IMR-90 (cell line): ENCODE measurements at regions not wholly inside any gene's neighbourhood (a gene's known extent, or its start where the extent isn't known, plus 50 kb on each side); places are given as distances from the start of the nearest gene placed in this dataset.
"Not testable (repeated sequence)": the region's sequence is repeated elsewhere in the genome, so short reads cannot be mapped to it uniquely, and the experiment has no call there.

Experiments
- ATAC-seq: fragments of 200-7000 bp; cut with Tn5 transposase; 2 replicates; pipeline ENCODE4 v1.9.1; 2020; ENCODE audit warnings: low read depth, mild to moderate bottlenecking, moderate library complexity
- BruUV-seq: library from RNA; stranded (reverse); fragments of 400-500 nt; replicated peaks from 2 replicates; lab custom pipeline; 2021; lab: Mats Ljungman, UMichigan
- CTCF ChIA-PET: fragments of 300-600 bp; formaldehyde crosslinking; extraction: SDS; loops from one replicate; lab custom pipeline; 2021; ENCODE audit warnings: antibody characterized with exemption; lab: Yijun Ruan, JAX
- POLR2A ChIA-PET: fragments of 300-600 bp; sonication (Branson Sonifier 250); formaldehyde crosslinking; loops from one replicate; lab custom pipeline; 2022; ENCODE audit warnings: antibody characterized with exemption; ENCODE audit not compliant: unreplicated experiment; lab: Charles Lee
- DNase-seq: peaks from one replicate; pipeline ENCODE4 v3.0.0; 2013
- H2AFZ ChIP-seq: replicated peaks from 2 replicates; pipeline ENCODE3; 2013; ENCODE audit warnings: low read length, mild to moderate bottlenecking; ENCODE audit not compliant: poor library complexity
- H2AK5ac ChIP-seq: 2 replicates; pipeline ENCODE4 v1.6.1; 2013; ENCODE audit warnings: low read depth, low read length, inconsistent platforms
- H2AK9ac ChIP-seq: replicated peaks from 2 replicates; pipeline ENCODE3; 2013; ENCODE audit warnings: mild to moderate bottlenecking, low read depth, low read length, moderate library complexity; ENCODE audit not compliant: poor library complexity
- H2BK120ac ChIP-seq: 2 replicates; pipeline ENCODE4 v1.6.1; 2013; ENCODE audit warnings: low read depth, low read length, inconsistent platforms
- H2BK15ac ChIP-seq: 3 replicates; pipeline ENCODE4 v1.6.1; 2013; ENCODE audit warnings: low read depth, low read length, inconsistent platforms
- H2BK20ac ChIP-seq: 2 replicates; pipeline ENCODE4 v1.6.1; 2013; ENCODE audit warnings: low read depth, mild to moderate bottlenecking, inconsistent platforms, low read length, moderate library complexity
- H2BK5ac ChIP-seq: 2 replicates; pipeline ENCODE4 v1.6.1; 2013; ENCODE audit warnings: mild to moderate bottlenecking, low read depth, low read length, inconsistent platforms; ENCODE audit not compliant: poor library complexity, severe bottlenecking
- H3K14ac ChIP-seq: replicated peaks from 2 replicates; pipeline ENCODE4 v1.6.1; 2013; ENCODE audit warnings: low read depth, low read length, inconsistent platforms
- H3K18ac ChIP-seq: 2 replicates; pipeline ENCODE4 v1.6.1; 2013; ENCODE audit warnings: low read depth, low read length, control low read depth
- H3K23ac ChIP-seq: 2 replicates; pipeline ENCODE4 v1.6.1; 2013; ENCODE audit warnings: low read depth, low read length, inconsistent platforms
- H3K27ac ChIP-seq: 2 replicates; pipeline ENCODE4 v1.5.1; 2013; ENCODE audit warnings: mild to moderate bottlenecking, control low read depth, low read length; ENCODE audit not compliant: insufficient read depth
- H3K27me3 ChIP-seq: 2 replicates; pipeline ENCODE4 v1.6.1; 2013; ENCODE audit warnings: low read length; ENCODE audit not compliant: control insufficient read depth, insufficient read depth
- H3K36me3 ChIP-seq: 2 replicates; pipeline ENCODE4 v1.6.1; 2013; ENCODE audit warnings: low read length, mixed read lengths; ENCODE audit not compliant: control insufficient read depth, insufficient read depth
- H3K4ac ChIP-seq: 2 replicates; pipeline ENCODE4 v1.6.1; 2013; ENCODE audit warnings: low read depth, low read length, inconsistent platforms
- H3K4me1 ChIP-seq: 2 replicates; pipeline ENCODE4 v1.6.1; 2013; ENCODE audit warnings: low read length, mixed read lengths; ENCODE audit not compliant: control insufficient read depth, insufficient read depth
- H3K4me2 ChIP-seq: 2 replicates; pipeline ENCODE4 v1.6.1; 2013; ENCODE audit warnings: low read depth, mild to moderate bottlenecking, control low read depth, low read length, moderate library complexity
- H3K4me3 ChIP-seq: 2 replicates; pipeline ENCODE4 v1.5.1; 2013; ENCODE audit warnings: low read depth, mild to moderate bottlenecking, control low read depth, low read length, moderate library complexity; ENCODE audit not compliant: insufficient read depth
- H3K56ac ChIP-seq: 2 replicates; pipeline ENCODE4 v1.6.1; 2013; ENCODE audit warnings: low read length, inconsistent platforms; ENCODE audit not compliant: insufficient read depth; ENCODE audit errors: extremely low read depth
- H3K79me1 ChIP-seq, 2 experiments: 2 replicates each; pipeline ENCODE4 v1.6.1; 2013; ENCODE audit warnings: low read length in 2 of 2, inconsistent platforms in 1 of 2, low read depth in 1 of 2
- H3K9ac ChIP-seq: 2 replicates; pipeline ENCODE4 v1.6.1; 2013; ENCODE audit warnings: low read depth, low read length, control low read depth
- H3K9me1 ChIP-seq: 2 replicates; pipeline ENCODE4 v1.6.1; 2013; ENCODE audit warnings: low read length, inconsistent platforms; ENCODE audit not compliant: insufficient read depth
- H3K9me3 ChIP-seq: 2 replicates; pipeline ENCODE4 v1.6.1; 2013; ENCODE audit warnings: low read length; ENCODE audit not compliant: control insufficient read depth, insufficient read depth
- H4K20me1 ChIP-seq: 2 replicates; pipeline ENCODE4 v1.6.1; 2013; ENCODE audit warnings: low read length, inconsistent platforms; ENCODE audit not compliant: insufficient read depth
- H4K5ac ChIP-seq: 2 replicates; pipeline ENCODE4 v1.6.1; 2013; ENCODE audit warnings: mild to moderate bottlenecking, low read depth, low read length, control low read depth
- H4K8ac ChIP-seq, 2 experiments: 2 replicates each; pipeline ENCODE4 v1.6.1; 2013; ENCODE audit warnings: low read depth in 2 of 2, low read length in 2 of 2, control low read depth in 1 of 2, inconsistent platforms in 1 of 2
- H4K91ac ChIP-seq: 2 replicates; pipeline ENCODE4 v1.6.1; 2013; ENCODE audit warnings: low read depth, low read length, inconsistent platforms; ENCODE audit not compliant: insufficient read depth
- WGBS, 2 experiments: methylation state at CpG; one replicate each; pipeline versions ENCODE4 v1.1.5 to v1.1.7; 2013; ENCODE audit warnings: missing lambda C conversion rate in 2 of 2; ENCODE audit not compliant: insufficient read length in 1 of 2; ENCODE audit errors: extremely low coverage in 2 of 2; 5-methylcytosine and 5-hydroxymethylcytosine counted together
- dilution Hi-C: fragments of 300-500 bp; cut with HindIII; formaldehyde crosslinking; loops from one replicate; pipeline ENCODE4 v1.14.3; 2018; ENCODE audit warnings: low sequenced_read_pairs; ENCODE audit not compliant: unreplicated experiment
- in situ Hi-C: fragments of 300-500 bp; cut with MboI; formaldehyde crosslinking; loops from 3 replicates; pipeline ENCODE4 v1.14.3; 2019; ENCODE audit warnings: low sequenced_read_pairs, inconsistent platforms, mixed read lengths
- intact Hi-C: fragments of 100-400 bp; cut with micrococcal nuclease; formaldehyde crosslinking; loops from 2 replicates; pipeline ENCODE4 v1.10.0; 2022

DNA sequence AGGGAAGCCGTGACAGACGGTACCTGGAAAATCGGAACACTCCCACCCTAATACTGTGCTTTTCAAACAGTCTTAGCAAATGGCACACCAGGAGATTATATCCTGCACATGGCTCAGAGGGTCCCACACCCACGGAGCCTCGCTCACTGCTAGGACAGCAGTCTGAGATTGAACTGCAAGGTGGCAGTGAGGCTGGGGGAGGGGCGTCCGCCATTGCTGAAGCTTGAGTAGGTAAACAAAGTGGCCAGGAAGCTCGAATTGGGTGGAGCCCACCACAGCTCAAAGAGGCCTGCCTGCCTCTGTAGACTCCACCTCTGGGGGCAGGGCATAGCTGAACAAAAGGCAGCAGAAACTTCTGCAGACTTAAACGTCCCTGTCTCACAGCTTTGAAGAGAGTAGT, 50.1 kb upstream of the SESTD1 start:
- H2AK9ac ChIP-seq, H3K23ac ChIP-seq, H3K9ac ChIP-seq, intact Hi-C loops, H3K4me3 ChIP-seq, CTCF ChIA-PET, H3K79me1 ChIP-seq, H4K8ac ChIP-seq, H4K91ac ChIP-seq, H3K27ac ChIP-seq, H2BK120ac ChIP-seq, H3K9me3 ChIP-seq, ATAC-seq, dilution Hi-C loops, H2BK20ac ChIP-seq, H3K4ac ChIP-seq, H3K36me3 ChIP-seq, H3K18ac ChIP-seq, H2BK15ac ChIP-seq, BruUV-seq, in situ Hi-C loops, POLR2A ChIA-PET, H3K27me3 ChIP-seq, H3K9me1 ChIP-seq, H2BK5ac ChIP-seq, H2AK5ac ChIP-seq, H4K20me1 ChIP-seq, H4K5ac ChIP-seq, DNase-seq, H3K14ac ChIP-seq, H3K56ac ChIP-seq, H3K4me1 ChIP-seq, H2AFZ ChIP-seq, H3K4me2 ChIP-seq: not testable (repeated sequence)
- WGBS, 2 experiments = no CpG with 5 or more reads among the region's 9 CpGs
